AG04449 (cell line): ENCODE measurements at regions not wholly inside any gene's neighbourhood (a gene's known extent, or its start where the extent isn't known, plus 50 kb on each side); places are given as distances from the start of the nearest gene placed in this dataset.

ENCODE experiments used
- CTCF ChIA-PET: fragments of 350-600 bp; formaldehyde crosslinking; extraction: SDS; loops from one replicate; lab custom pipeline; 2021; ENCODE audit warnings: antibody characterized with exemption; lab: Yijun Ruan, JAX
- POLR2A ChIA-PET: fragments of 400-600, 350-600 bp; formaldehyde crosslinking; extraction: SDS; loops from one replicate; lab custom pipeline; 2020; ENCODE audit warnings: antibody characterized with exemption, inconsistent platforms; lab: Yijun Ruan, JAX
- DNase-seq: peaks from one replicate; pipeline ENCODE4 v3.0.0-alpha.2; 2010; ENCODE audit warnings: low read depth, low spot score
- H3K4me3 ChIP-seq: 2 replicates; pipeline ENCODE4 v1.5.1; 2011; ENCODE audit warnings: low read depth, mild to moderate bottlenecking, control low read depth, low read length
- TF ChIP-seq, protein P1 (sequence below): IDR thresholded peaks from one replicate; pipeline ENCODE4 v1.5.1; 2011; ENCODE audit warnings: mild to moderate bottlenecking, moderate library complexity, low read length, control low read depth, inconsistent platforms; ENCODE audit not compliant: insufficient read depth; ENCODE audit errors: missing control alignments

GRCh38 chr12:58365087-58365390 is 423.7 kb downstream of the ATP23 start:
- ChIA-PET CTCF (interaction anchor here (1.0 to 1.1 kb wide), 2 partner anchors 18 to 176 kb away, joined by 3 read pairs; no protein-coding TSS in a partner anchor), POLR2A (interaction anchor here (0.6 to 1.2 kb wide), 3 partner anchors 22 to 81 kb away, joined by 3 to 6 read pairs (median 3); no protein-coding TSS in a partner anchor)
- TF ChIP-seq, protein P1, sequence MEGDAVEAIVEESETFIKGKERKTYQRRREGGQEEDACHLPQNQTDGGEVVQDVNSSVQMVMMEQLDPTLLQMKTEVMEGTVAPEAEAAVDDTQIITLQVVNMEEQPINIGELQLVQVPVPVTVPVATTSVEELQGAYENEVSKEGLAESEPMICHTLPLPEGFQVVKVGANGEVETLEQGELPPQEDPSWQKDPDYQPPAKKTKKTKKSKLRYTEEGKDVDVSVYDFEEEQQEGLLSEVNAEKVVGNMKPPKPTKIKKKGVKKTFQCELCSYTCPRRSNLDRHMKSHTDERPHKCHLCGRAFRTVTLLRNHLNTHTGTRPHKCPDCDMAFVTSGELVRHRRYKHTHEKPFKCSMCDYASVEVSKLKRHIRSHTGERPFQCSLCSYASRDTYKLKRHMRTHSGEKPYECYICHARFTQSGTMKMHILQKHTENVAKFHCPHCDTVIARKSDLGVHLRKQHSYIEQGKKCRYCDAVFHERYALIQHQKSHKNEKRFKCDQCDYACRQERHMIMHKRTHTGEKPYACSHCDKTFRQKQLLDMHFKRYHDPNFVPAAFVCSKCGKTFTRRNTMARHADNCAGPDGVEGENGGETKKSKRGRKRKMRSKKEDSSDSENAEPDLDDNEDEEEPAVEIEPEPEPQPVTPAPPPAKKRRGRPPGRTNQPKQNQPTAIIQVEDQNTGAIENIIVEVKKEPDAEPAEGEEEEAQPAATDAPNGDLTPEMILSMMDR = no peak
- no peak for DNase-seq
- H3K4me3 ChIP-seq = no peak overlapping the region

- TF ChIP-seq, protein P1 = no peak
- H3K4me3 ChIP-seq = no peak overlapping the region
- ChIA-PET POLR2A (no interaction called here), CTCF (no interaction called here)
- no peak for DNase-seq
Measured at GRCh38 chr12:58367041-58367440, 425.7 kb downstream of the ATP23 start.

- DNase-seq = no peak
- ChIA-PET POLR2A (no interaction called here), CTCF (interaction anchor here (0.7 kb wide), 1 partner anchor 8 kb away, joined by 3 read pairs; no protein-coding TSS in a partner anchor)
- TF ChIP-seq, protein P1 = no peak
- no peak overlapping the region for H3K4me3 ChIP-seq
Measured at GRCh38 chr12:58368001-58368400, 426.6 kb downstream of the ATP23 start.

GRCh38 chr12:58369576-58369975 is 428.2 kb downstream of the ATP23 start:
- TF ChIP-seq, protein P1 = no peak
- no peak for DNase-seq
- H3K4me3 ChIP-seq = no peak overlapping the region
- ChIA-PET CTCF (interaction anchor here (1.3 kb wide), 1 partner anchor 13 kb away, joined by 5 read pairs; no protein-coding TSS in a partner anchor), POLR2A (no interaction called here)

DNA sequence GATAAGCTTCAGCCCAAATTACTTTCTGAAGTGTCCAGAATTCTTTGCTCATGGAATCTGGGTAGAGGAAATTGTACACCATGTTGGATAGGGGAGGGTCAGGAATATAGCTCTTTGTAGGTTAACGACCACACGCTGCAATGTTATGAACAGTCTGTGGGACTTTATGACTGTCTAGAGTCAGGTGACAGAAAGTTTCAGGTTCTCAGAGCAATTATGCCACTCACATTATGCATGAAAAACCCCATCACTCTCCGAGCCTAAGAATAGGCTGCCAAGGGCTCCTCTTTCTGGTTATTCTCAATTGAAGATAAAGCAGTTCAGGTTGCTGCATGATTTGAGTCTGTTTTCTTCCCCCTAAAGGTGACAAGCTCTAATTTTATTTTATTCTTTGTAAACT is 430.9 kb downstream of the ATP23 start:
- ChIA-PET CTCF (no interaction called here), POLR2A (no interaction called here)
- H3K4me3 ChIP-seq = no peak overlapping the region
- TF ChIP-seq, protein P1 = no peak
- DNase-seq = no peak

DNA sequence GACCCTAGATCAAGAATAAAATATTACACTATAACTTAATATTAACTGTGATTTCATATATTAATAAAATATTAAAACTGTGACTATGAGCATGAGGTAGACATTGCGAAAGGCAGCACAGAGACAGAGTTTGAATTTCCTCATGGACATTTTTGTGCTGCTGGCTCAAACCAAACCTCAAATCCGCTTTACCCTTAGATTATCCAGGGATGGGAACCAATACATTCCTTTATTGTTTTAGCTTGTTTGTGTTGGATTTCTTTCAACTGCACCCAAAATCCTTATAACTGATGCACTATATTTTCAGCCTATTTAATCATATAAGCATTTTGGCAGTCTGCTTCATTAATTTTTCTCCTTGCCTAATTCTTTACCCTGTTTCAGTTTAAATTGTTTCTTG is 436.7 kb downstream of the ATP23 start:
- no peak overlapping the region for H3K4me3 ChIP-seq
- ChIA-PET CTCF (interaction anchor here (1.3 kb wide), 1 partner anchor 9 kb away, joined by 3 read pairs; no protein-coding TSS in a partner anchor), POLR2A (no interaction called here)
- no peak for DNase-seq
- TF ChIP-seq, protein P1 = no peak
